CD4-positive, alpha-beta memory T cell (primary cell): ENCODE measurements at regions not wholly inside any gene's neighbourhood (a gene's known extent, or its start where the extent isn't known, plus 50 kb on each side); places are given as distances from the start of the nearest gene placed in this dataset.

Experiments
- CTCF ChIA-PET: fragments of 350-600 bp; sonication (Branson Sonifier 250); formaldehyde crosslinking; loops from one replicate; lab custom pipeline; 2021; ENCODE audit warnings: inconsistent platforms; ENCODE audit not compliant: partially characterized antibody; lab: Charles Lee
- POLR2A ChIA-PET: fragments of 350-600 bp; sonication (Branson Sonifier 250); formaldehyde crosslinking; loops from one replicate; lab custom pipeline; 2021; ENCODE audit not compliant: partially characterized antibody; lab: Charles Lee
- DNase-seq, 5 donors: peaks; one replicate each; pipeline versions ENCODE4 v3.0.0 to v3.0.0-alpha.2; 2020 to 2022; ENCODE audit warnings: mixed read lengths in 1 of 5
- H3K27ac ChIP-seq: one replicate; pipeline ENCODE4 v1.7.0; 2013; ENCODE audit warnings: low read depth, low read length
- H3K27me3 ChIP-seq: 2 replicates; pipeline ENCODE4 v1.7.0; 2013; ENCODE audit warnings: mild to moderate bottlenecking, low read length, moderate library complexity; ENCODE audit not compliant: insufficient read depth
- H3K36me3 ChIP-seq: 2 replicates; pipeline ENCODE4 v1.7.0; 2013; ENCODE audit warnings: mild to moderate bottlenecking, low read length, moderate library complexity; ENCODE audit not compliant: insufficient read depth
- H3K4me1 ChIP-seq: 2 replicates; pipeline ENCODE4 v1.7.0; 2013; ENCODE audit warnings: mild to moderate bottlenecking, low read length, moderate library complexity; ENCODE audit not compliant: insufficient read depth
- H3K4me3 ChIP-seq, 2 donors: one replicate each; pipeline ENCODE4 v1.7.0; 2013; ENCODE audit warnings: low read length in 2 of 2, mild to moderate bottlenecking in 1 of 2
- H3K9me3 ChIP-seq, 2 donors: one replicate each; pipeline ENCODE4 v1.7.0; 2013; ENCODE audit warnings: low read length in 2 of 2, control low read depth in 1 of 2; ENCODE audit not compliant: control insufficient read depth in 1 of 2
- H3K27ac Mint-ChIP-seq, 7 donors: one replicate each; pipeline ENCODE4 v1.8.0; 2020 to 2021; ENCODE audit warnings: mixed read lengths in 7 of 7, mild to moderate bottlenecking in 6 of 7, inconsistent platforms in 3 of 7, moderate library complexity in 3 of 7
- H3K27me3 Mint-ChIP-seq, 2 donors: one replicate each; pipeline ENCODE4 v1.8.0; 2020 to 2021; ENCODE audit warnings: mixed read lengths in 2 of 2
- H3K36me3 Mint-ChIP-seq, 2 donors: one replicate each; pipeline ENCODE4 v1.8.0; 2020 to 2021; ENCODE audit warnings: mixed read lengths in 2 of 2, inconsistent platforms in 1 of 2, mild to moderate bottlenecking in 1 of 2
- H3K4me1 Mint-ChIP-seq, 4 donors: one replicate each; pipeline ENCODE4 v1.8.0; 2020 to 2021; ENCODE audit warnings: mixed read lengths in 4 of 4, mild to moderate bottlenecking in 1 of 4
- H3K4me3 Mint-ChIP-seq, 8 donors: one replicate each; pipeline ENCODE4 v1.8.0; 2020 to 2021; ENCODE audit warnings: mixed read lengths in 8 of 8, mild to moderate bottlenecking in 7 of 8, moderate library complexity in 6 of 8, inconsistent platforms in 3 of 8
- H3K9me3 Mint-ChIP-seq, 8 donors: one replicate each; pipeline ENCODE4 v1.8.0; 2020 to 2021; ENCODE audit warnings: mixed read lengths in 8 of 8, mild to moderate bottlenecking in 5 of 8, inconsistent platforms in 3 of 8, moderate library complexity in 1 of 8
- intact Hi-C: fragments of 100-400 bp; cut with micrococcal nuclease; formaldehyde crosslinking; loops from one replicate; pipeline ENCODE4 v1.15.1; 2023

GRCh38 chr12:68410018-68410660 lies 78.0 kb upstream of the MDM1 start:
- ChIA-PET POLR2A (no interaction called here), CTCF (no interaction called here)
- H3K27me3 ChIP-seq: no peaks in the 10 kb centered on the region

GRCh38 chr12:68411371-68411770 lies 79.2 kb upstream of the MDM1 start:
- peaks cover 0 to 7% (median 2%) of the 10 kb centered on the region in 4 donors for H3K4me1 Mint-ChIP-seq
- intact Hi-C loops: no loop called here
- no peak overlapping the region for H3K27ac Mint-ChIP-seq
- peaks cover 0 to 2% (median 0%) of the 10 kb centered on the region in 8 donors for H3K9me3 Mint-ChIP-seq
- no peaks in the 10 kb centered on the region for H3K27me3 ChIP-seq
- no peaks in the 10 kb centered on the region for H3K4me1 ChIP-seq
- ChIA-PET CTCF (no interaction called here), POLR2A (no interaction called here)
- no peak overlapping the region for H3K27ac ChIP-seq
- peaks cover 0 to 3% of the 10 kb centered on the region in 2 donors for H3K27me3 Mint-ChIP-seq
- no peaks in the 10 kb centered on the region for H3K9me3 ChIP-seq
- DNase-seq: no peak
- no peak overlapping the region for H3K4me3 ChIP-seq
- H3K4me3 Mint-ChIP-seq: no peak overlapping the region
- no peaks in the 10 kb centered on the region for H3K36me3 Mint-ChIP-seq
- H3K36me3 ChIP-seq: no peaks in the 10 kb centered on the region

More at GRCh38 chr12:68410018-68410660, 78.0 kb upstream of the MDM1 start:
- H3K9me3 Mint-ChIP-seq: no peaks in the 10 kb centered on the region
- H3K36me3 Mint-ChIP-seq: no peaks in the 10 kb centered on the region
- no peak for DNase-seq
- peaks cover 0 to 3% of the 10 kb centered on the region in 2 donors for H3K27me3 Mint-ChIP-seq
- intact Hi-C loops: no loop called here
- H3K4me3 ChIP-seq: no peak overlapping the region
- H3K27ac Mint-ChIP-seq: no peak overlapping the region
- no peak overlapping the region for H3K27ac ChIP-seq
- no peaks in the 10 kb centered on the region for H3K9me3 ChIP-seq
- no peaks in the 10 kb centered on the region for H3K36me3 ChIP-seq
- H3K4me1 Mint-ChIP-seq: peaks cover 0 to 7% (median 2%) of the 10 kb centered on the region in 4 donors
- H3K4me3 Mint-ChIP-seq: no peak overlapping the region
- H3K4me1 ChIP-seq: no peaks in the 10 kb centered on the region

GRCh38 chr12:68414988-68415387 lies 82.8 kb upstream of the MDM1 start:
- peaks cover 0 to 2% of the 10 kb centered on the region in 2 donors for H3K27me3 Mint-ChIP-seq
- Histone ChIP-seq H3K9me3 (no peaks in the 10 kb centered on the region), H3K4me3 (no peak overlapping the region), H3K27me3 (no peaks in the 10 kb centered on the region), H3K36me3 (no peaks in the 10 kb centered on the region), H3K4me1 (no peaks in the 10 kb centered on the region), H3K27ac (no peak overlapping the region)
- intact Hi-C loops: no loop called here
- H3K4me1 Mint-ChIP-seq: peaks cover 3 to 9% (median 7%) of the 10 kb centered on the region in 4 donors
- no peaks in the 10 kb centered on the region for H3K36me3 Mint-ChIP-seq
- POLR2A ChIA-PET: interaction anchor here (1.3 to 1.5 kb wide), 2 partner anchors 10 to 19 kb away, joined by 3 to 6 read pairs; no protein-coding TSS in a partner anchor
- DNase-seq: no peak
- no peak overlapping the region for H3K4me3 Mint-ChIP-seq
- CTCF ChIA-PET: interaction anchor here (0.6 kb wide), 1 partner anchor 56 kb away, joined by 3 read pairs; no protein-coding TSS in a partner anchor
- no peak overlapping the region for H3K27ac Mint-ChIP-seq
- H3K9me3 Mint-ChIP-seq: peaks cover 0 to 2% (median 0%) of the 10 kb centered on the region in 8 donors

GRCh38 chr12:68416350-68416749 lies 84.2 kb upstream of the MDM1 start:
- H3K4me3 ChIP-seq: no peak overlapping the region
- H3K9me3 ChIP-seq: no peaks in the 10 kb centered on the region
- POLR2A ChIA-PET: interaction anchor here (1.3 to 1.6 kb wide), 2 partner anchors 9 to 42 kb away, joined by 3 read pairs; no protein-coding TSS in a partner anchor
- DNase-seq: no peak
- no peaks in the 10 kb centered on the region for H3K36me3 ChIP-seq
- peaks cover 8% of the 10 kb centered on the region for H3K4me1 ChIP-seq
- Mint-ChIP-seq H3K4me1 (peaks cover 6 to 22% (median 19%) of the 10 kb centered on the region in 4 donors), H3K27ac (peak overlapping the region in 2 of 7 donors; percentile 24 to 70), H3K9me3 (peaks cover 0 to 2% (median 0%) of the 10 kb centered on the region in 8 donors), H3K27me3 (no peaks in the 10 kb centered on the region), H3K4me3 (no peak overlapping the region), H3K36me3 (no peaks in the 10 kb centered on the region)
- H3K27ac ChIP-seq: no peak overlapping the region
- CTCF ChIA-PET: no interaction called here
- no peaks in the 10 kb centered on the region for H3K27me3 ChIP-seq
- intact Hi-C loops: no loop called here

GRCh38 chr12:68416826-68417225 lies 84.7 kb upstream of the MDM1 start:
- Histone ChIP-seq H3K4me3 (no peak overlapping the region), H3K27me3 (no peaks in the 10 kb centered on the region), H3K4me1 (peaks cover 10% of the 10 kb centered on the region), H3K36me3 (no peaks in the 10 kb centered on the region), H3K27ac (no peak overlapping the region), H3K9me3 (no peaks in the 10 kb centered on the region)
- no peaks in the 10 kb centered on the region for H3K36me3 Mint-ChIP-seq
- peaks cover 6 to 24% (median 19%) of the 10 kb centered on the region in 4 donors for H3K4me1 Mint-ChIP-seq
- POLR2A ChIA-PET: interaction anchor here (1.6 kb wide), 1 partner anchor 42 kb away, joined by 3 read pairs; no protein-coding TSS in a partner anchor
- intact Hi-C loops: no loop called here
- H3K4me3 Mint-ChIP-seq: no peak overlapping the region
- no peaks in the 10 kb centered on the region for H3K27me3 Mint-ChIP-seq
- H3K27ac Mint-ChIP-seq: no peak overlapping the region
- H3K9me3 Mint-ChIP-seq: peaks cover 0 to 2% (median 0%) of the 10 kb centered on the region in 8 donors
- CTCF ChIA-PET: no interaction called here
- no peak for DNase-seq

GRCh38 chr12:68418137-68418460 lies 85.9 kb upstream of the MDM1 start:
- Mint-ChIP-seq H3K4me1 (peaks cover 12 to 34% (median 27%) of the 10 kb centered on the region in 4 donors), H3K4me3 (no peak overlapping the region), H3K36me3 (no peaks in the 10 kb centered on the region), H3K27me3 (no peaks in the 10 kb centered on the region), H3K27ac (peak overlapping the region in 2 of 7 donors; percentile 37 to 54), H3K9me3 (peaks cover 0 to 2% (median 0%) of the 10 kb centered on the region in 8 donors)
- intact Hi-C loops: no loop called here
- Histone ChIP-seq H3K4me3 (no peak overlapping the region), H3K9me3 (no peaks in the 10 kb centered on the region), H3K4me1 (peaks cover 17% of the 10 kb centered on the region), H3K36me3 (no peaks in the 10 kb centered on the region), H3K27me3 (no peaks in the 10 kb centered on the region), H3K27ac (no peak overlapping the region)
- DNase-seq: no peak
- POLR2A ChIA-PET: no interaction called here
- CTCF ChIA-PET: no interaction called here

- Mint-ChIP-seq H3K36me3 (no peaks in the 10 kb centered on the region), H3K27me3 (no peaks in the 10 kb centered on the region), H3K27ac (peak overlapping the region in 6 of 7 donors; percentile 33 to 80 (median 51)), H3K4me3 (peak overlapping the region in 6 of 8 donors; percentile 24 to 65 (median 34)), H3K4me1 (peaks cover 15 to 37% (median 28%) of the 10 kb centered on the region in 4 donors), H3K9me3 (peaks cover 0 to 2% (median 0%) of the 10 kb centered on the region in 8 donors)
- ChIA-PET POLR2A (interaction anchor here (1.0 kb wide), 1 partner anchor 194 kb away, joined by 4 read pairs; no protein-coding TSS in a partner anchor), CTCF (no interaction called here)
- H3K4me1 ChIP-seq: peaks cover 17% of the 10 kb centered on the region
- no peaks in the 10 kb centered on the region for H3K36me3 ChIP-seq
- no peak overlapping the region for H3K27ac ChIP-seq
- intact Hi-C loops: no loop called here
- H3K27me3 ChIP-seq: no peaks in the 10 kb centered on the region
- DNase-seq: no peak
- no peak overlapping the region for H3K4me3 ChIP-seq
- no peaks in the 10 kb centered on the region for H3K9me3 ChIP-seq
Observed at GRCh38 chr12:68420225-68421010, 88.3 kb upstream of the MDM1 start.
